Right lobe of liver (tissue), 6 donors: ENCODE measurements at regions not wholly inside any gene's neighbourhood (a gene's known extent, or its start where the extent isn't known, plus 50 kb on each side); places are given as distances from the start of the nearest gene placed in this dataset.
"Not testable (repeated sequence)": the region's sequence is repeated elsewhere in the genome, so short reads cannot be mapped to it uniquely, and the experiment has no call there.

Experiments
- ATAC-seq, 4 donors: fragments of 200-7000 bp; cut with Tn5 transposase; one replicate each; pipeline ENCODE4 v1.9.1; 2020; ENCODE audit warnings: mild to moderate bottlenecking in 4 of 4, moderate library complexity in 4 of 4
- DNase-seq, 3 donors: peaks; one replicate each; pipeline ENCODE4 v3.0.0-alpha.2; 2020
- H3K27ac ChIP-seq, 3 donors: fragments of 200-600 bp; one replicate each; pipeline ENCODE4 v1.8.0; 2022
- H3K27me3 ChIP-seq, 2 donors: fragments of 200-600 bp; one replicate each; pipeline ENCODE4 v1.8.0; 2022
- H3K36me3 ChIP-seq, 4 donors: fragments of 200-600 bp; sonication (generic) in 1 of 4; one replicate each; pipeline versions ENCODE4 v1.5.1 to v1.8.0; 2017 to 2022; ENCODE audit warnings: control low read depth in 1 of 4
- H3K4me1 ChIP-seq, 4 donors: fragments of 200-600 bp; sonication (generic) in 1 of 4; one replicate each; pipeline versions ENCODE4 v1.5.1 to v1.8.0; 2017 to 2022; ENCODE audit warnings: control low read depth in 1 of 4
- H3K4me3 ChIP-seq, 3 donors: fragments of 200-600 bp; one replicate each; pipeline ENCODE4 v1.8.0; 2022
- H3K9me3 ChIP-seq, 4 donors: fragments of 200-600 bp; sonication (generic) in 1 of 4; one replicate each; pipeline versions ENCODE4 v1.5.1 to v1.8.0; 2017 to 2022; ENCODE audit warnings: control low read depth in 1 of 4
- CTCF ChIP-seq, 4 donors: fragments of 200-600 bp in 3 of 4; fragments of 450-650 bp in 1 of 4; IDR thresholded peaks; one replicate each; pipeline versions ENCODE4 v1.5.1 to v1.8.0; 2016 to 2022; ENCODE audit warnings: antibody characterized with exemption in 4 of 4, mild to moderate bottlenecking in 2 of 4
- POLR2A ChIP-seq: fragments of 450-650 bp; IDR thresholded peaks from one replicate; pipeline ENCODE4 v1.6.1; 2017; ENCODE audit warnings: antibody characterized with exemption, mild to moderate bottlenecking
- WGBS: methylation state at CpG from one replicate; pipeline ENCODE4 v1.1.6; 2018; ENCODE audit warnings: low coverage, low lambda C conversion rate; ENCODE audit not compliant: insufficient coverage; ENCODE audit errors: missing lambda C conversion rate; 5-methylcytosine and 5-hydroxymethylcytosine counted together
- intact Hi-C, 2 donors: fragments of 100-400 bp; cut with DNase I; formaldehyde crosslinking; loops; one replicate each; pipeline versions ENCODE4 v1.11.2 to v1.14.1; 2022
- donor health status: DM: no; HTN: yes; CAD: no.
- donor health status: DM: no; HTN: no; CAD: no.
- donor health status: DM: no; HTN: no; CAD: no.
- donor health status: DM: no; HTN: yes; CAD: no.
- donor health status: DM: no; HTN: yes; CAD: no.

- Histone ChIP-seq H3K4me1 (no peaks in the 10 kb centered on the region), H3K4me3 (no peak overlapping the region), H3K27me3 (no peaks in the 10 kb centered on the region), H3K9me3 (no peaks in the 10 kb centered on the region), H3K27ac (no peak overlapping the region), H3K36me3 (no peaks in the 10 kb centered on the region)
- TF ChIP-seq POLR2A = no peak
- no peak for TF ChIP-seq CTCF (IDR thresholded peaks at IDR 0.05)
- intact Hi-C loops = no loop called here
- ATAC-seq (no peak), DNase-seq (no peak)
- WGBS = 14% methylated on average over 3 of the region's 3 CpGs
These were observed 113.5 kb downstream of the SLC35B3 start for GRCh38 chr6:8321671-8322404.

- no peak for ATAC-seq
- intact Hi-C loops = no loop called here
- TF ChIP-seq CTCF (IDR thresholded peaks at IDR 0.05) (no peak), POLR2A (no peak)
These were observed 120.2 kb downstream of the SLC35B3 start for GRCh38 chr6:8315154-8315553.

GRCh38 chr6:8301502-8301901 lies 133.8 kb downstream of the SLC35B3 start:
- WGBS = 42% methylated on average over 2 of the region's 2 CpGs
- Histone ChIP-seq H3K9me3 (no peaks in the 10 kb centered on the region), H3K27me3 (no peaks in the 10 kb centered on the region), H3K4me3 (no peak overlapping the region), H3K36me3 (no peaks in the 10 kb centered on the region), H3K4me1 (no peaks in the 10 kb centered on the region), H3K27ac (no peak overlapping the region)
- DNase-seq (no peak), ATAC-seq (no peak)
- TF ChIP-seq POLR2A (no peak), CTCF (IDR thresholded peaks at IDR 0.05) (no peak)
- intact Hi-C loops = no loop called here

More at GRCh38 chr6:8315154-8315553, 120.2 kb downstream of the SLC35B3 start:
- H3K4me1 ChIP-seq = no peaks in the 10 kb centered on the region
- no peak for DNase-seq
- H3K4me3 ChIP-seq = no peak overlapping the region
- no peaks in the 10 kb centered on the region for H3K36me3 ChIP-seq
- no CpG with 5 or more reads among the region's 5 CpGs for WGBS
- peaks cover 0 to 3% (median 0%) of the 10 kb centered on the region in 4 donors for H3K9me3 ChIP-seq
- H3K27me3 ChIP-seq = no peaks in the 10 kb centered on the region
- no peak overlapping the region for H3K27ac ChIP-seq

- Histone ChIP-seq H3K4me1 (no peaks in the 10 kb centered on the region), H3K36me3 (no peaks in the 10 kb centered on the region), H3K9me3 (no peaks in the 10 kb centered on the region), H3K4me3 (no peak overlapping the region), H3K27me3 (no peaks in the 10 kb centered on the region), H3K27ac (no peak overlapping the region)
- WGBS = 57% methylated on average over 4 of the region's 4 CpGs
- intact Hi-C loops = no loop called here
- DNase-seq (no peak), ATAC-seq (no peak)
- no peak for TF ChIP-seq CTCF (IDR thresholded peaks at IDR 0.05)
- TF ChIP-seq POLR2A = no peak
These were observed 136.3 kb downstream of the SLC35B3 start for GRCh38 chr6:8299034-8299433.

GRCh38 chr6:8282946-8283345 lies 152.4 kb downstream of the SLC35B3 start:
- intact Hi-C loops, H3K27ac ChIP-seq, H3K36me3 ChIP-seq, H3K9me3 ChIP-seq, H3K4me3 ChIP-seq, H3K4me1 ChIP-seq, DNase-seq, H3K27me3 ChIP-seq, ATAC-seq: not testable (repeated sequence)
- 77% methylated on average over 4 of the region's 4 CpGs for WGBS
